RWPE1 (cell line): ENCODE measurements at regions not wholly inside any gene's neighbourhood (a gene's known extent, or its start where the extent isn't known, plus 50 kb on each side); places are given as distances from the start of the nearest gene placed in this dataset.

Experiments
- CTCF ChIA-PET: fragments of 350-600 bp; sonication (Branson Sonifier 250); formaldehyde crosslinking; extraction: SDS; loops from one replicate; lab custom pipeline; 2021; lab: Yijun Ruan, JAX
- POLR2A ChIA-PET: fragments of 400-600 bp; formaldehyde crosslinking; extraction: SDS; loops from one replicate; lab custom pipeline; 2020; ENCODE audit warnings: antibody characterized with exemption; ENCODE audit not compliant: low non-redundant PET; lab: Yijun Ruan, JAX
- DNase-seq: peaks from one replicate; pipeline ENCODE4 v3.0.0; 2012; ENCODE audit warnings: low spot score
- H3K27ac ChIP-seq: fragments of 450-650 bp; 2 replicates; pipeline ENCODE4 v1.5.1; 2017
- TF ChIP-seq, protein P1 (sequence below): fragments of 450-650 bp; conservative IDR thresholded peaks from 2 replicates; pipeline ENCODE4 v1.5.1; 2017; ENCODE audit warnings: low read depth, mild to moderate bottlenecking

DNA sequence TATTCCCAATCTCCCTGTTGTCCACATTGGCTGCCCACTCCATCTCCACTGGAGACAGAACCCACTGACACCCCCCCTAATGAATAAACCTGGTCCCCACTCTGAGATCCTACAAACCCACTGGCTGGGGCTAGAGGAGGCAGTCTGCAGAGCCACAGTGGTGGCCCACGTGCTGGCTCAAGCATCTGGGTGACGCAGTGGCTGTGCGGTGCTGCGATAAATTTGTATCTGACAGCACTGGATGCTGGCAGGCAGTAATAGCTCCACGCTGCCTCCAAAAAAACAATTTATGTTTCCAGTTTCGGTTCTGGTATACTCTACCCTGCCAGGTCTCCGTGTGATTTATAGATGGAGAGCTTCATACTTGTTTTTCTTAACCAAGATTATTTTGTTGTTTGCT is 87.1 kb upstream of the SYNDIG1 start:
- CTCF ChIA-PET = no interaction called here
- no peak for DNase-seq
- TF ChIP-seq, protein P1, sequence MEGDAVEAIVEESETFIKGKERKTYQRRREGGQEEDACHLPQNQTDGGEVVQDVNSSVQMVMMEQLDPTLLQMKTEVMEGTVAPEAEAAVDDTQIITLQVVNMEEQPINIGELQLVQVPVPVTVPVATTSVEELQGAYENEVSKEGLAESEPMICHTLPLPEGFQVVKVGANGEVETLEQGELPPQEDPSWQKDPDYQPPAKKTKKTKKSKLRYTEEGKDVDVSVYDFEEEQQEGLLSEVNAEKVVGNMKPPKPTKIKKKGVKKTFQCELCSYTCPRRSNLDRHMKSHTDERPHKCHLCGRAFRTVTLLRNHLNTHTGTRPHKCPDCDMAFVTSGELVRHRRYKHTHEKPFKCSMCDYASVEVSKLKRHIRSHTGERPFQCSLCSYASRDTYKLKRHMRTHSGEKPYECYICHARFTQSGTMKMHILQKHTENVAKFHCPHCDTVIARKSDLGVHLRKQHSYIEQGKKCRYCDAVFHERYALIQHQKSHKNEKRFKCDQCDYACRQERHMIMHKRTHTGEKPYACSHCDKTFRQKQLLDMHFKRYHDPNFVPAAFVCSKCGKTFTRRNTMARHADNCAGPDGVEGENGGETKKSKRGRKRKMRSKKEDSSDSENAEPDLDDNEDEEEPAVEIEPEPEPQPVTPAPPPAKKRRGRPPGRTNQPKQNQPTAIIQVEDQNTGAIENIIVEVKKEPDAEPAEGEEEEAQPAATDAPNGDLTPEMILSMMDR = no peak
- no peak overlapping the region for H3K27ac ChIP-seq
- POLR2A ChIA-PET = no interaction called here

DNA sequence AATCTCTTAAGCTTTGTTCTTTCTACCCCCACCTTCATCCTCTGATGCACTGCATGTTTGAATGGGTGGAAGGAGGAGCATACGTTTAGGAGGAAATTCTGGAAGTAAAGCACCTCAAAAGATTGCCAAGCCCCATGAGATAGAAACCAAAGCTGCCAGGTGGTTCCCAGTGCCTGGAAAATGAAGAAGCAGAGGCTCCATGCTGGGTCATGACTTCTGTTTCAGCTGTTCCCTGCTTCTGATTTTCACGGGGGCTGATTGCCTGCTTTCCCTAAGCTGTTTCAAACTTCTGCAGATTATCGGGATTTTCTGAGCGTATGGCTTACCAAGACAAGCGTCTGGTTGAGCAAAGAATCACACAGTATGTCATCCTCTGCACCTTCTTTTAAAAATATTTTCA is 87.5 kb upstream of the SYNDIG1 start:
- TF ChIP-seq, protein P1 = no peak
- H3K27ac ChIP-seq = no peak overlapping the region
- DNase-seq = no peak
- ChIA-PET POLR2A (no interaction called here), CTCF (interaction anchor here (0.6 kb wide), 1 partner anchor 19 kb away, joined by 5 read pairs; no protein-coding TSS in a partner anchor)

- TF ChIP-seq, protein P1 = no peak
- ChIA-PET POLR2A (no interaction called here), CTCF (no interaction called here)
- no peak overlapping the region for H3K27ac ChIP-seq
- DNase-seq = peak; percentile 6
Measured at GRCh38 chr20:24379484-24379927, 89.9 kb upstream of the SYNDIG1 start.

DNA sequence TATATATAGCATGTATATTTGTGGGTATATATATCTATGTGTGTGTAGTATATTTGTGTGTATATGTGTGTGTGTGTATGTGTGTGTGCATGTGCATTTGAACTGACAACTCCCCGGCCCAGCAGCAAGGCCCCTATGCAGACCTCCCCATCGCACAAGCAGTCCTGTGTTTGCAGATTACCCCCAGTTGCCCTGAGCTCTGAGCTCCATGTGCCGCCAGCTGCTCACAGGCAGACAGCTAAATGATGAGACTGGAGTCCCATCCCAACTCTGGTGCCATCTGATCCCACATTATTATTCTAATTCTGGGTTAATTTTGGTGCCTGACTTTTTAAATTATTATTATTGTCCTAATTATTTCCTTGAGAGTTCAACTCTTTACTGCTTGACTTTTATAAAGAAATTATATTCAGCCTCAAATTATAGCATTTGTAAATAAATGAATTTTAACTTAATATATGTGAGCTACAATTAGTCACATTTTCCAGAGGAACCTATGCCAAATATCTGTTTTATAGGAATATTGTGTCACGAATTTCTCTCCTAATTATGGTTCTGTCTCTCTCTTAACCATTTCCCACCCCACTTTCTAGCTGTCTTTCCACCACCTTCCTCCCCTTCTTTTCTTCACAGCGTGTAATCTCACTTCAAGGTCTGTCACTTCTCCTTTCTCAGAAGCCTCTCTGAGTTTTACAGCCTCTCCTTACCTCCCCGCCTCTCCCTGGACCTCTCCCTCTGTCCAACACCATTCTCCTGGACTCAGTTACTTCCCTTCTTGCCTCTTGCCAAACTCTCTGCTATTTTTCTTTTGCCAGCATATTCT is 90.6 kb upstream of the SYNDIG1 start:
- DNase-seq = no peak
- TF ChIP-seq, protein P1 = no peak
- ChIA-PET POLR2A (no interaction called here), CTCF (interaction anchor here (0.6 kb wide), 1 partner anchor 150 kb away, joined by 4 read pairs; no protein-coding TSS in a partner anchor)
- H3K27ac ChIP-seq = no peak overlapping the region

DNA sequence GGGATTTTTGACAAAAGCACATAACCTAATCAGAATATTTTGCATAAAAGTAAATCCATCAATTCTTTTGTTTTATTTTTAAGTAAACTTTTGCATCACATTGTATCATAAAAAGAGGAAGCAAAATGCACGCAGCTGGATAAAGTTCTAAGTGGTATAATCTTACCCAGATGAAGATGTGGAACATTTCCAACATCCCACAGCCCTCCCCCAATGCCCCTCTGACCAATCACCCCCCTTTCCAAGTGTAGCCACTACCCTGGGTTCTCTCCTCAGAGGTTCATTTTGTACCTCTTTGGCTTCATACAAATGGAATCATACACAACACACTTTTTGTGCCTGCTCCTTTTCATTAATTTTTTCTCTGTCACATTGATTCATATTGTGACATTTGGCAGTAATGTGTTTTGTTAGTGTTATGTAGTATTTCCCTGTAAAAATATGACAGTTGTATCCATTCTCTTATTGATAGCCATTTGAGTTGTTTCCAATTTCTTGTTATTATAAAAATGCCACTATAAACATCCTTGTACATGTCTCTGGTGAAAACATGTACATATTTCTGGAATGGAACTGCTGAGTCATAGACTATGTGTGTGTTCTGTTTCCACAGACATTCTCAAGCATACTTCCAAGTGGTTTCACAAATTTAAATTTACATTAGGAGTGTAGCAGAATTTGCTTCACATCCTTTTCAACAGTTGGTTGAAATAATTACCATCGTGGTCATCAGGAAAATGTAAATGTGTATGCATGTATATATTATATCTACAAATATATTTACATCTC is 92.9 kb upstream of the SYNDIG1 start:
- POLR2A ChIA-PET = no interaction called here
- TF ChIP-seq, protein P1 = no peak
- no peak for DNase-seq

DNA sequence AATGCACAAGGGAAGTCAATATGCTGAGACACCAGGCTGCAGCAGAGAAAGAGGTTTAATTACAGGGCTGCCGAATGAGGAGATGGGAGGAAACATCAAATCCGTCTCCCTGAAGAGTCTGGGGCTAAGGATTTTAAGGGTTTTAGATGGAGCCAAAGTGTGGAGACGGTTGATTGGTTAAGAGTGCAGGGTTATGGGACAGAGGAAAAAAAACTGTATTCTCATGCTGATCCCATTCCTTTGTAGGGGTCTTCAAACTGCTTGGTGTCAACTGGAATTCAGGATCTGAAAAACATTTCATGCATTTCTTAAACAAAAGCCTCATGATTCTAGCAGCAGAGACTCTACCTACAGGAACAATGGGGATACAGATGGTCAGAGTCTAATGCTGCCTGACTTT is 96.1 kb upstream of the SYNDIG1 start:
- H3K27ac ChIP-seq = no peak overlapping the region
- TF ChIP-seq, protein P1 = no peak
- POLR2A ChIA-PET = no interaction called here
- CTCF ChIA-PET = no interaction called here
- DNase-seq = no peak

More for the DNA sequence above, 92.9 kb upstream of the SYNDIG1 start:
- no peak overlapping the region for H3K27ac ChIP-seq
- CTCF ChIA-PET = interaction anchor here (0.7 kb wide), 1 partner anchor 56 kb away, joined by 3 read pairs; no protein-coding TSS in a partner anchor
